Neural cell (in vitro differentiated cells): ENCODE measurements at regions not wholly inside any gene's neighbourhood (a gene's known extent, or its start where the extent isn't known, plus 50 kb on each side); places are given as distances from the start of the nearest gene placed in this dataset.

ENCODE experiments used
- H2AFZ ChIP-seq: fragments of 200-600, 300-800 bp; sonication (generic), shearing (Covaris generic); 2 replicates; pipeline ENCODE4 v1.6.0; 2014; ENCODE audit warnings: low read depth, mild to moderate bottlenecking, antibody characterized with exemption, low read length, moderate library complexity
- H3F3A ChIP-seq: fragments of 200-600 bp; shearing (Covaris generic); 2 replicates; pipeline ENCODE4 v1.6.1; 2016; ENCODE audit warnings: mild to moderate bottlenecking, moderate library complexity, mixed read lengths, antibody characterized with exemption, low read length; ENCODE audit not compliant: insufficient read depth, poor library complexity, severe bottlenecking
- H3K27ac ChIP-seq: fragments of 200-600, 300-800 bp; sonication (generic), shearing (Covaris generic); 2 replicates; pipeline ENCODE4 v1.5.1; 2014; ENCODE audit warnings: mild to moderate bottlenecking, low read length, moderate library complexity
- H3K27me3 ChIP-seq: fragments of 300-800, 200-600 bp; sonication (generic), shearing (Covaris generic); 2 replicates; pipeline ENCODE4 v1.6.0; 2014; ENCODE audit warnings: mild to moderate bottlenecking, low read depth, low read length, moderate library complexity; ENCODE audit not compliant: insufficient read depth
- H3K36me3 ChIP-seq: fragments of 300-800, 200-600 bp; sonication (generic), shearing (Covaris generic); 2 replicates; pipeline ENCODE4 v1.5.1; 2014; ENCODE audit warnings: mild to moderate bottlenecking, antibody characterized with exemption, low read length, moderate library complexity; ENCODE audit not compliant: insufficient read depth
- H3K4me2 ChIP-seq: fragments of 300-800, 200-600 bp; sonication (generic), shearing (Covaris generic); 2 replicates; pipeline ENCODE4 v1.6.0; 2014; ENCODE audit warnings: mild to moderate bottlenecking, low read length
- H3K4me3 ChIP-seq: fragments of 300-800, 200-600 bp; sonication (generic), shearing (Covaris generic); 2 replicates; pipeline ENCODE4 v1.5.1; 2014; ENCODE audit warnings: mild to moderate bottlenecking, low read length, moderate library complexity
- H3K79me2 ChIP-seq: fragments of 200-600 bp; shearing (Covaris generic); replicated peaks from 2 replicates; pipeline ENCODE4 v1.6.0; 2014; ENCODE audit warnings: mild to moderate bottlenecking, low read length, moderate library complexity; ENCODE audit not compliant: insufficient read depth
- H3K9ac ChIP-seq: fragments of 300-800, 200-600 bp; sonication (generic), shearing (Covaris generic); 2 replicates; pipeline ENCODE4 v1.6.1; 2016; ENCODE audit warnings: mild to moderate bottlenecking, low read length, mixed read lengths
- H3K9me2 ChIP-seq: fragments of 200-600 bp; shearing (Covaris generic); 2 replicates; pipeline ENCODE4 v1.6.1; 2016; ENCODE audit warnings: mild to moderate bottlenecking, low read length, mixed read lengths; ENCODE audit not compliant: insufficient read depth
- H3K9me3 ChIP-seq: fragments of 200-600, 300-800 bp; sonication (generic), shearing (Covaris generic); 2 replicates; pipeline ENCODE4 v1.6.1; 2016; ENCODE audit warnings: mild to moderate bottlenecking, mixed run types, low read length, moderate library complexity, mixed read lengths
- H4K20me1 ChIP-seq: fragments of 200-600 bp; shearing (Covaris generic); 2 replicates; pipeline ENCODE4 v1.6.1; 2016; ENCODE audit warnings: mild to moderate bottlenecking, mixed run types; ENCODE audit not compliant: insufficient read depth
- CTCF ChIP-seq: fragments of 450-650 bp; IDR thresholded peaks from 2 replicates; pipeline ENCODE4 v1.5.1; 2014; ENCODE audit warnings: antibody characterized with exemption, mild to moderate bottlenecking, moderate library complexity; ENCODE audit not compliant: poor library complexity, severe bottlenecking
- EP300 ChIP-seq: fragments of 450-650 bp; conservative IDR thresholded peaks from 2 replicates; pipeline ENCODE4 v1.6.1; 2014; ENCODE audit warnings: antibody characterized with exemption, mild to moderate bottlenecking, moderate library complexity; ENCODE audit not compliant: poor library complexity, severe bottlenecking
- EZH2 ChIP-seq: fragments of 200-600, 300-800 bp; shearing (Covaris generic), sonication (generic); IDR thresholded peaks from 2 replicates; pipeline ENCODE4 v1.6.1; 2014; ENCODE audit warnings: antibody characterized with exemption, low read length, borderline replicate concordance, mild to moderate bottlenecking; ENCODE audit not compliant: insufficient read depth, poor library complexity, severe bottlenecking
- MXI1 ChIP-seq: fragments of 450-650 bp; conservative IDR thresholded peaks from 2 replicates; pipeline ENCODE4 v1.6.1; 2014; ENCODE audit warnings: antibody characterized with exemption, mild to moderate bottlenecking; ENCODE audit not compliant: poor library complexity, severe bottlenecking
- POLR2AphosphoS5 ChIP-seq: IDR thresholded peaks from 2 replicates; pipeline ENCODE4 v1.6.1; 2012
- RAD21 ChIP-seq: fragments of 450-650 bp; conservative IDR thresholded peaks from 2 replicates; pipeline ENCODE4 v1.6.1; 2014; ENCODE audit warnings: antibody characterized with exemption, mild to moderate bottlenecking, moderate library complexity
- SMC3 ChIP-seq: fragments of 450-650 bp; conservative IDR thresholded peaks from 2 replicates; pipeline ENCODE4 v1.6.1; 2014; ENCODE audit warnings: antibody characterized with exemption, mild to moderate bottlenecking, moderate library complexity; ENCODE audit not compliant: poor library complexity
- TAF1 ChIP-seq: IDR thresholded peaks from 2 replicates; pipeline ENCODE4 v1.6.1; 2012; ENCODE audit warnings: low read depth
- TF ChIP-seq, protein P1 (sequence below): IDR thresholded peaks from 2 replicates; pipeline ENCODE4 v1.6.1; 2012; ENCODE audit warnings: borderline replicate concordance

GRCh38 chr5:159602434-159602833, 272.1 kb upstream of the IL12B start:
- H3K9me3 ChIP-seq = no peaks in the 10 kb centered on the region
- H4K20me1 ChIP-seq = no peaks in the 10 kb centered on the region
- H3K9me2 ChIP-seq = no peaks in the 10 kb centered on the region
- H3K4me3 ChIP-seq = no peak overlapping the region
- no peak overlapping the region for H3K9ac ChIP-seq
- H3F3A ChIP-seq = no peaks in the 10 kb centered on the region
- no peaks in the 10 kb centered on the region for H3K36me3 ChIP-seq
- no peak overlapping the region for H3K27ac ChIP-seq
- H3K79me2 ChIP-seq = no peaks in the 10 kb centered on the region
- no peaks in the 10 kb centered on the region for H3K27me3 ChIP-seq
- no peak for TF ChIP-seq EP300
- TF ChIP-seq, protein P1, sequence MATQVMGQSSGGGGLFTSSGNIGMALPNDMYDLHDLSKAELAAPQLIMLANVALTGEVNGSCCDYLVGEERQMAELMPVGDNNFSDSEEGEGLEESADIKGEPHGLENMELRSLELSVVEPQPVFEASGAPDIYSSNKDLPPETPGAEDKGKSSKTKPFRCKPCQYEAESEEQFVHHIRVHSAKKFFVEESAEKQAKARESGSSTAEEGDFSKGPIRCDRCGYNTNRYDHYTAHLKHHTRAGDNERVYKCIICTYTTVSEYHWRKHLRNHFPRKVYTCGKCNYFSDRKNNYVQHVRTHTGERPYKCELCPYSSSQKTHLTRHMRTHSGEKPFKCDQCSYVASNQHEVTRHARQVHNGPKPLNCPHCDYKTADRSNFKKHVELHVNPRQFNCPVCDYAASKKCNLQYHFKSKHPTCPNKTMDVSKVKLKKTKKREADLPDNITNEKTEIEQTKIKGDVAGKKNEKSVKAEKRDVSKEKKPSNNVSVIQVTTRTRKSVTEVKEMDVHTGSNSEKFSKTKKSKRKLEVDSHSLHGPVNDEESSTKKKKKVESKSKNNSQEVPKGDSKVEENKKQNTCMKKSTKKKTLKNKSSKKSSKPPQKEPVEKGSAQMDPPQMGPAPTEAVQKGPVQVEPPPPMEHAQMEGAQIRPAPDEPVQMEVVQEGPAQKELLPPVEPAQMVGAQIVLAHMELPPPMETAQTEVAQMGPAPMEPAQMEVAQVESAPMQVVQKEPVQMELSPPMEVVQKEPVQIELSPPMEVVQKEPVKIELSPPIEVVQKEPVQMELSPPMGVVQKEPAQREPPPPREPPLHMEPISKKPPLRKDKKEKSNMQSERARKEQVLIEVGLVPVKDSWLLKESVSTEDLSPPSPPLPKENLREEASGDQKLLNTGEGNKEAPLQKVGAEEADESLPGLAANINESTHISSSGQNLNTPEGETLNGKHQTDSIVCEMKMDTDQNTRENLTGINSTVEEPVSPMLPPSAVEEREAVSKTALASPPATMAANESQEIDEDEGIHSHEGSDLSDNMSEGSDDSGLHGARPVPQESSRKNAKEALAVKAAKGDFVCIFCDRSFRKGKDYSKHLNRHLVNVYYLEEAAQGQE = no peak
- no peak for TF ChIP-seq SMC3
- no peak for TF ChIP-seq CTCF
- TF ChIP-seq RAD21 = no peak
- no peak for TF ChIP-seq TAF1
- TF ChIP-seq MXI1 = no peak
- no peak for TF ChIP-seq POLR2AphosphoS5
- no peak for TF ChIP-seq EZH2
- H3K4me2 ChIP-seq = no peak overlapping the region
- no peak overlapping the region for H2AFZ ChIP-seq

DNA sequence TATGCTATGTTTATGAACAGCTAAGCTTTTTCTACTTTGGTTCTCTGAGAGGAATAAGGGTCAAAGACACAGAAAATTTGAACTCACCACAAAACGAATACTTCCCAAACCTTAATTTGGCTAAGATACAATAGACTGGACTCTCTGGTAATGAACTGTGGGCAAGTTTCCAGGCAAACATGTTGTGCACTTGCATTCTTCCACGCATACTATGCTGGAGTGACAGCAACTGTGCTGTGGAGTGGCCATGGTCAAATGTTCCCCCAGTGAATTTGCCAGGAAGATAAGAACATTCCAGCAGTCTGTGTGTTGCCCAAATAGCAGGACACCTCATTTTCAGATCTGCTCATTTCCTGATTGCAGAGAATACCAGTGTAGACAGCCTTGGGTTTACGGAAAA, 275.3 kb upstream of the IL12B start:
- no peak overlapping the region for H3K4me2 ChIP-seq

More for the DNA sequence above, 275.3 kb upstream of the IL12B start:
- H3K36me3 ChIP-seq = no peaks in the 10 kb centered on the region
- H3K9ac ChIP-seq = no peak overlapping the region
- H3K4me3 ChIP-seq = no peak overlapping the region
- no peaks in the 10 kb centered on the region for H3F3A ChIP-seq
- no peaks in the 10 kb centered on the region for H3K79me2 ChIP-seq
- TF ChIP-seq EZH2 (no peak), CTCF (no peak), EP300 (no peak), TAF1 (no peak), SMC3 (no peak), POLR2AphosphoS5 (no peak)
- TF ChIP-seq, protein P1 = no peak
- H4K20me1 ChIP-seq = no peaks in the 10 kb centered on the region
- no peak overlapping the region for H3K27ac ChIP-seq
- H3K27me3 ChIP-seq = no peaks in the 10 kb centered on the region
- H3K9me3 ChIP-seq = no peaks in the 10 kb centered on the region
- no peak overlapping the region for H2AFZ ChIP-seq
- no peaks in the 10 kb centered on the region for H3K9me2 ChIP-seq
